HEK293 (cell line): ENCODE measurements at regions not wholly inside any gene's neighbourhood (a gene's known extent, or its start where the extent isn't known, plus 50 kb on each side); places are given as distances from the start of the nearest gene placed in this dataset.

ENCODE experiments used
- CTCF ChIA-PET: fragments of 350-600 bp; formaldehyde crosslinking; extraction: SDS; loops from one replicate; lab custom pipeline; 2021; ENCODE audit warnings: antibody characterized with exemption; lab: Yijun Ruan, JAX
- POLR2A ChIA-PET: fragments of 300-600 bp; formaldehyde crosslinking; extraction: SDS; loops from one replicate; lab custom pipeline; 2020; ENCODE audit warnings: antibody characterized with exemption, inconsistent platforms; lab: Yijun Ruan, JAX
- H3K27ac ChIP-seq: fragments of 200-500 bp; sonication (Bioruptor generic); 2 replicates; pipeline ENCODE4 v1.5.1; 2014; ENCODE audit warnings: low read depth, low read length, control low read depth, inconsistent platforms; ENCODE audit errors: extremely low read depth
- H3K36me3 ChIP-seq, 2 experiments: fragments of 200-500 bp in 1 of 2; sonication (Bioruptor generic) in 1 of 2; 1 replicate in 1 of 2; 2 replicates in 1 of 2; pipeline ENCODE4 v1.5.1; 2014 to 2017; ENCODE audit warnings: inconsistent platforms in 2 of 2, low read length in 2 of 2; ENCODE audit not compliant: control insufficient read depth in 2 of 2, insufficient read depth in 1 of 2
- H3K4me1 ChIP-seq: fragments of 200-500 bp; sonication (Bioruptor generic); 2 replicates; pipeline ENCODE4 v1.5.1; 2014; ENCODE audit warnings: mild to moderate bottlenecking, low read length, inconsistent platforms; ENCODE audit not compliant: control insufficient read depth, insufficient read depth
- H3K4me3 ChIP-seq: 2 replicates; pipeline ENCODE4 v1.5.1; 2011; ENCODE audit warnings: low read depth, mild to moderate bottlenecking, control low read depth, low read length, moderate library complexity
- H3K9me3 ChIP-seq: fragments of 200-500 bp; sonication (Bioruptor generic); 2 replicates; pipeline ENCODE4 v1.5.1; 2014; ENCODE audit warnings: low read depth, low read length, inconsistent platforms; ENCODE audit not compliant: control insufficient read depth, insufficient read depth
- GLIS1 ChIP-seq: fragments of 450-650 bp; formaldehyde crosslinking; IDR thresholded peaks from 2 replicates; pipeline ENCODE4 v1.5.1; 2016; ENCODE audit warnings: missing biosample characterization, missing genetic modification characterization
- HOXD13 ChIP-seq: sonication (generic); formaldehyde crosslinking; IDR thresholded peaks from 2 replicates; pipeline ENCODE4 v1.8.0; 2022; ENCODE audit warnings: missing genetic modification reagents, borderline replicate concordance
- INSM2 ChIP-seq: fragments of 450-650 bp; formaldehyde crosslinking; IDR thresholded peaks from 2 replicates; pipeline ENCODE4 v1.5.1; 2016; ENCODE audit warnings: missing biosample characterization, missing genetic modification characterization
- KLF17 ChIP-seq: fragments of 450-650 bp; formaldehyde crosslinking; IDR thresholded peaks from 2 replicates; pipeline ENCODE4 v1.5.1; 2016; ENCODE audit warnings: missing biosample characterization, missing genetic modification characterization
- PATZ1 ChIP-seq: fragments of 450-650 bp; formaldehyde crosslinking; IDR thresholded peaks from 2 replicates; pipeline ENCODE4 v1.5.1; 2016; ENCODE audit warnings: missing biosample characterization, missing genetic modification characterization
- SETDB1 ChIP-seq: IDR thresholded peaks from one replicate; pipeline ENCODE4 v1.6.1; 2017; ENCODE audit warnings: mild to moderate bottlenecking, low read length, moderate library complexity, mixed read lengths; ENCODE audit not compliant: insufficient read length
- ZFP41 ChIP-seq: fragments of 450-650 bp; formaldehyde crosslinking; IDR thresholded peaks from 2 replicates; pipeline ENCODE4 v1.5.1; 2016; ENCODE audit warnings: missing biosample characterization, missing genetic modification characterization, borderline replicate concordance
- ZNF132 ChIP-seq: fragments of 450-650 bp; formaldehyde crosslinking; IDR thresholded peaks from 2 replicates; pipeline ENCODE4 v1.5.1; 2017; ENCODE audit warnings: missing biosample characterization, missing genetic modification characterization, borderline replicate concordance
- ZNF146 ChIP-seq: fragments of 450-650 bp; formaldehyde crosslinking; IDR thresholded peaks from 2 replicates; pipeline ENCODE4 v1.5.1; 2016; ENCODE audit warnings: missing biosample characterization, missing genetic modification characterization
- ZNF155 ChIP-seq: fragments of 450-650 bp; formaldehyde crosslinking; IDR thresholded peaks from 2 replicates; pipeline ENCODE4 v1.5.1; 2016; ENCODE audit warnings: missing biosample characterization, missing genetic modification characterization
- ZNF335 ChIP-seq: fragments of 450-650 bp; formaldehyde crosslinking; conservative IDR thresholded peaks from 2 replicates; pipeline ENCODE4 v1.5.1; 2016; ENCODE audit warnings: missing biosample characterization, missing genetic modification characterization
- ZNF37A ChIP-seq: fragments of 450-650 bp; IDR thresholded peaks from 2 replicates; pipeline ENCODE4 v1.5.1; 2018; ENCODE audit warnings: missing biosample characterization, missing genetic modification characterization
- ZNF473 ChIP-seq: fragments of 450-650 bp; formaldehyde crosslinking; IDR thresholded peaks from 2 replicates; pipeline ENCODE4 v1.5.1; 2017; ENCODE audit warnings: missing biosample characterization, missing genetic modification characterization
- ZNF513 ChIP-seq: fragments of 450-650 bp; IDR thresholded peaks from 2 replicates; pipeline ENCODE4 v1.5.1; 2018; ENCODE audit warnings: missing biosample characterization, missing genetic modification characterization
- ZNF529 ChIP-seq: fragments of 450-650 bp; formaldehyde crosslinking; IDR thresholded peaks from 2 replicates; pipeline ENCODE4 v1.5.1; 2017; ENCODE audit warnings: missing genetic modification characterization, missing biosample characterization; ENCODE audit not compliant: insufficient replicate concordance
- ZNF561 ChIP-seq: fragments of 450-650 bp; IDR thresholded peaks from 2 replicates; pipeline ENCODE4 v1.5.1; 2018; ENCODE audit warnings: missing biosample characterization, missing genetic modification characterization, borderline replicate concordance
- ZNF654 ChIP-seq: fragments of 450-650 bp; formaldehyde crosslinking; IDR thresholded peaks from 2 replicates; pipeline ENCODE4 v1.5.1; 2016; ENCODE audit warnings: low read depth, missing biosample characterization, missing genetic modification characterization
- ZNF768 ChIP-seq: fragments of 450-650 bp; formaldehyde crosslinking; IDR thresholded peaks from 2 replicates; pipeline ENCODE4 v1.5.1; 2018; ENCODE audit warnings: missing biosample characterization, mild to moderate bottlenecking, missing genetic modification characterization
- ZNF791 ChIP-seq: fragments of 450-650 bp; formaldehyde crosslinking; IDR thresholded peaks from 2 replicates; pipeline ENCODE4 v1.5.1; 2016; ENCODE audit warnings: missing biosample characterization, missing genetic modification characterization
- ZSCAN18 ChIP-seq: fragments of 450-650 bp; formaldehyde crosslinking; IDR thresholded peaks from 2 replicates; pipeline ENCODE4 v1.5.1; 2016; ENCODE audit warnings: missing biosample characterization, missing genetic modification characterization
- ZSCAN23 ChIP-seq: fragments of 450-650 bp; formaldehyde crosslinking; IDR thresholded peaks from 2 replicates; pipeline ENCODE4 v1.5.1; 2016; ENCODE audit warnings: missing biosample characterization, missing genetic modification characterization

- TF ChIP-seq ZNF146 (tag by site-specific recombination) = no peak
- TF ChIP-seq ZSCAN23 (tag by site-specific recombination) = no peak
These were observed 742.6 kb upstream of the HS6ST1 start (continued) for GRCh38 chr2:129061069-129061768.

- POLR2A ChIA-PET = no interaction called here
These were observed 743.1 kb upstream of the HS6ST1 start for GRCh38 chr2:129061769-129062121.

GRCh38 chr2:129062146-129062912 lies 743.7 kb upstream of the HS6ST1 start:
- H3K36me3 ChIP-seq = no peaks in the 10 kb centered on the region
- H3K4me3 ChIP-seq = no peak overlapping the region
- CTCF ChIA-PET = no interaction called here
- POLR2A ChIA-PET = no interaction called here
- no peaks in the 10 kb centered on the region for H3K4me1 ChIP-seq
- H3K27ac ChIP-seq = no peak overlapping the region
- no peak for TF ChIP-seq PATZ1 (tag by site-specific recombination)
- no peak for TF ChIP-seq ZFP41 (tag by site-specific recombination)
- no peak for TF ChIP-seq SETDB1
- TF ChIP-seq ZNF37A = no peak
- no peak for TF ChIP-seq ZNF654 (tag by site-specific recombination)
- TF ChIP-seq ZNF132 (tag by site-specific recombination) = no peak
- TF ChIP-seq INSM2 (tag by site-specific recombination) = no peak
- TF ChIP-seq ZNF529 (tag by site-specific recombination) = no peak
- no peak for TF ChIP-seq ZNF561 (tag by site-specific recombination)
- TF ChIP-seq ZNF768 (tag by site-specific recombination) = no peak
- no peak for TF ChIP-seq GLIS1 (tag by site-specific recombination)
- TF ChIP-seq HOXD13 (CRISPR knock-in tag) = no peak
- TF ChIP-seq ZSCAN18 (tag by site-specific recombination) = no peak
- no peak for TF ChIP-seq ZNF791 (tag by site-specific recombination)
- TF ChIP-seq KLF17 = no peak
- H3K9me3 ChIP-seq = no peaks in the 10 kb centered on the region

More at GRCh38 chr2:129061769-129062121, 743.1 kb upstream of the HS6ST1 start:
- Histone ChIP-seq H3K4me1 (no peaks in the 10 kb centered on the region), H3K27ac (no peak overlapping the region), H3K4me3 (no peak overlapping the region), H3K36me3 (no peaks in the 10 kb centered on the region)
- CTCF ChIA-PET = no interaction called here
- TF ChIP-seq ZNF155 (tag by site-specific recombination) (no peak), SETDB1 (no peak), ZNF473 (no peak), ZNF513 (tag by site-specific recombination) (no peak), ZNF335 (tag by site-specific recombination) (no peak)
- TF ChIP-seq, all 188 proteins: peak for 0
- no peaks in the 10 kb centered on the region for H3K9me3 ChIP-seq
